Neutrophil (primary cell): ENCODE measurements at regions not wholly inside any gene's neighbourhood (a gene's known extent, or its start where the extent isn't known, plus 50 kb on each side); places are given as distances from the start of the nearest gene placed in this dataset.
"Not testable (repeated sequence)": the region's sequence is repeated elsewhere in the genome, so short reads cannot be mapped to it uniquely, and the experiment has no call there.

Experiments used
- H3K27ac ChIP-seq: fragments of 200-600 bp; sonication (generic); 2 replicates; pipeline ENCODE4 v1.5.1; 2016; ENCODE audit warnings: mild to moderate bottlenecking, moderate library complexity
- H3K27me3 ChIP-seq: fragments of 200-600 bp; sonication (generic); 2 replicates; pipeline ENCODE4 v1.6.0; 2016; ENCODE audit warnings: mild to moderate bottlenecking
- H3K36me3 ChIP-seq: fragments of 200-600 bp; sonication (generic); 2 replicates; pipeline ENCODE4 v1.5.1; 2017
- H3K4me1 ChIP-seq, 2 experiments: fragments of 200-600 bp in 1 of 2; sonication (generic) in 1 of 2; 1 replicate in 1 of 2; 2 replicates in 1 of 2; pipeline versions ENCODE4 v1.5.1 to v1.6.1; 2013 to 2016; ENCODE audit warnings: low read depth in 1 of 2, low read length in 1 of 2, mild to moderate bottlenecking in 1 of 2, moderate library complexity in 1 of 2; ENCODE audit not compliant: control insufficient read depth in 1 of 2, insufficient read depth in 1 of 2
- H3K4me3 ChIP-seq, 2 experiments: fragments of 200-600 bp in 1 of 2; sonication (generic) in 1 of 2; 1 replicate in 1 of 2; 2 replicates in 1 of 2; pipeline ENCODE4 v1.5.1; 2013 to 2016; ENCODE audit warnings: low read depth in 1 of 2, low read length in 1 of 2, mild to moderate bottlenecking in 1 of 2, moderate library complexity in 1 of 2
- H3K9me3 ChIP-seq: fragments of 200-600 bp; sonication (generic); 2 replicates; pipeline ENCODE4 v1.5.1; 2016
- CTCF ChIP-seq: fragments of 200-600 bp; sonication (generic); IDR thresholded peaks from 2 replicates; pipeline ENCODE4 v1.5.1; 2016; ENCODE audit warnings: antibody characterized with exemption

GRCh38 chrX:3940000-3940610 is 226.7 kb upstream of the PRKX start:
- TF ChIP-seq CTCF, result no peak
- Histone ChIP-seq H3K27ac (no peak overlapping the region), H3K36me3 (no peaks in the 10 kb centered on the region), H3K4me3 (no peak overlapping the region), H3K4me1 (no peaks in the 10 kb centered on the region), H3K27me3 (no peaks in the 10 kb centered on the region), H3K9me3 (no peaks in the 10 kb centered on the region)

- H3K9me3 ChIP-seq, result no peaks in the 10 kb centered on the region
- no peak overlapping the region for H3K27ac ChIP-seq
- no peak overlapping the region for H3K4me3 ChIP-seq
- TF ChIP-seq CTCF, result no peak
- no peaks in the 10 kb centered on the region for H3K4me1 ChIP-seq
- H3K27me3 ChIP-seq, result no peaks in the 10 kb centered on the region
- no peaks in the 10 kb centered on the region for H3K36me3 ChIP-seq
Measured at GRCh38 chrX:3938587-3938986, 225.1 kb upstream of the PRKX start.

GRCh38 chrX:3935196-3935595 is 221.7 kb upstream of the PRKX start:
- H3K4me3 ChIP-seq, H3K9me3 ChIP-seq, H3K27me3 ChIP-seq, H3K4me1 ChIP-seq, H3K36me3 ChIP-seq, H3K27ac ChIP-seq: not testable (repeated sequence)

GRCh38 chrX:3920424-3921017 is 207.1 kb upstream of the PRKX start:
- not testable (repeated sequence) for H3K9me3 ChIP-seq, H3K4me1 ChIP-seq, H3K4me3 ChIP-seq, H3K27ac ChIP-seq, H3K36me3 ChIP-seq, H3K27me3 ChIP-seq

- not testable (repeated sequence) for H3K36me3 ChIP-seq, H3K27ac ChIP-seq, H3K27me3 ChIP-seq, H3K4me3 ChIP-seq, H3K4me1 ChIP-seq, H3K9me3 ChIP-seq
Measured at GRCh38 chrX:3919668-3920423, 206.4 kb upstream of the PRKX start.

- not testable (repeated sequence) for H3K4me3 ChIP-seq, H3K27me3 ChIP-seq, H3K36me3 ChIP-seq, H3K27ac ChIP-seq, H3K4me1 ChIP-seq, H3K9me3 ChIP-seq
Measured at GRCh38 chrX:3914813-3915212, 201.4 kb upstream of the PRKX start.

- not testable (repeated sequence) for H3K9me3 ChIP-seq, H3K27me3 ChIP-seq, H3K4me1 ChIP-seq, H3K4me3 ChIP-seq, H3K36me3 ChIP-seq, H3K27ac ChIP-seq
Measured at GRCh38 chrX:3914059-3914458, 200.6 kb upstream of the PRKX start.

GRCh38 chrX:3911012-3911411 is 197.6 kb upstream of the PRKX start:
- not testable (repeated sequence) for H3K27ac ChIP-seq, H3K9me3 ChIP-seq, H3K4me1 ChIP-seq, H3K4me3 ChIP-seq, H3K36me3 ChIP-seq, H3K27me3 ChIP-seq

- H3K4me1 ChIP-seq, H3K4me3 ChIP-seq, H3K27me3 ChIP-seq, H3K27ac ChIP-seq, H3K36me3 ChIP-seq, H3K9me3 ChIP-seq: not testable (repeated sequence)
Measured at GRCh38 chrX:3910611-3911010, 197.2 kb upstream of the PRKX start.

- not testable (repeated sequence) for H3K4me3 ChIP-seq, H3K4me1 ChIP-seq, H3K36me3 ChIP-seq, H3K9me3 ChIP-seq, H3K27ac ChIP-seq, H3K27me3 ChIP-seq
Measured at GRCh38 chrX:3905522-3906258, 192.2 kb upstream of the PRKX start.

GRCh38 chrX:3902222-3902621 is 188.8 kb upstream of the PRKX start:
- H3K27me3 ChIP-seq, H3K9me3 ChIP-seq, H3K4me3 ChIP-seq, H3K36me3 ChIP-seq, H3K27ac ChIP-seq, H3K4me1 ChIP-seq: not testable (repeated sequence)
